ENCODE measurements at regions not wholly inside any gene's neighbourhood (a gene's known extent, or its start where the extent isn't known, plus 50 kb on each side); places are given as distances from the start of the nearest gene placed in this dataset.
"Not testable (repeated sequence)": the region's sequence is repeated elsewhere in the genome, so short reads cannot be mapped to it uniquely, and the experiment has no call there.

DNA sequence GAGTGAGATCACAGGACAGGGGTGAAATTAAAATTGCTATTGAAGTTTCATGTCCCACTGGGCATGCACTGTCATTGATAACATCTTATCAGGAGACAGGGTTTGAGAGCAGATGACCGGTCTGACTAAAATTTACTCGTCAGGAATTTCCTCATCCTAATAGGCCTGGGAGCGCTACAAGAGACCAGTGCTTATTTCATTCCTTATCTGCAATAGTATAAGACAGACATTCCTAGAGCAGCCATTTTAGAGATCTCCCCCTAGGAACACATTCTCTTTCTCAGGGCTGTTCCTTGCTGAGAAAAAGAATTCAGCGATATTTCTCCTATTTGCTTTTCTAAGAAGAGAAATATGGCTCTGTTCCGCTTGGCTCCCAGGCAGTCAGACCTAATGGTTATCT, 181.4 kb upstream of the ETV3 start:
- DNase-seq, result no peak

DNA sequence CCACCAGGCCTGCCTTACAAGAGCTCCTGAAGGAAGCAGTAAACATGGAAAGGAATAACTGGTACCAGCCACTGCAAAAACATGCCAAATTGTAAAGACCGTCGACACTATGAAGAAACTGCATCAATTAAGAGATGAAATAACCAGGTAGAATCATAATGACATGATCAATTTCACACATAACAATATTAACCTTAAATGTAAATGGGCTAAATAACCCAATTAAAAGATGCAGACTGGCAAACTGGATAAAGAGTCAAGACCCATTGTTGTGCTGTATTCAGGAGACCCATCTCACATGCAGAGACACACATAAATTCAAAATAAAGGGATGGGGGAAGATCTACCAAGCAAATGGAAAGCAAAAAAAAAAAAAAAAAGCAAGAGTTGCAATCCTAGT, 179.0 kb upstream of the ETV3 start:
- DNase-seq, result not testable (repeated sequence)

DNA sequence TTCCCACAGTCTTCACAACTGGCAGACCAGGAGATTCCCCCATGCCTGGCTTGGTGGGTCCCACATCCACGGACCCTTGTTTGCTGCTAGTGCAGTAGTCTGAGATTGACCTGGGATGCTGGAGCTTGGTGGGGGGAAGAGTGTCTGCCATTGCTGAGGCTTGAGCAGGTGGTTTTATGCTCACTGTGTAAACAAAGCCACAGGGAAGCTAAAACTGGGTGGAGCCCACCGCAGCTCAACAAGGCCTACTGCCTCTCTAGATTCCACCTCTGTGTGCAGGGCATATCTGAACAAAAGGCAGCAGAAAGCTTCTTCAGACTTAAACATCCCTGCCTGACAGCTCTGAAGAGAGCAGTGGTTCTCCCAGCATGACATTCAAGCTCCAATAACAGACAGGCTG, 177.3 kb upstream of the ETV3 start:
- DNase-seq, result peak in 1 of 2 experiments; percentile 33

DNA sequence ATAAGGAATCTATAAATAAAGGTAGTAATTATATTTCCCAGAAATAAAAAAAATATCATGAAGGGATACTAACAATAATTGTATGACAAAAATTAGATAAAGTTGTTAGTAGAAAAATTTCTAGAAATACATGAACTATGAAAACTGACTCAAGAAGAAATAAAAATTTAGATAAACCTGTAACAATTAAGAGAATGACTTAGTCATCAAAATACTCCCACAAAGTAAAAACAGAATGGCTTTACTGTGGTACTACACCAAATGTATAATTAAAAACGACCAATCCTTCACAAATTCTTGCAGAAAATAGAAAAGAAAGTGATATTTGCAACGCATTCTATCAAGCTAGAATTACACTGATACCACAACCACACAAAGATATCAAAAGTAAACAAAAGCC, 176.2 kb upstream of the ETV3 start:
- DNase-seq, result no peak

DNA sequence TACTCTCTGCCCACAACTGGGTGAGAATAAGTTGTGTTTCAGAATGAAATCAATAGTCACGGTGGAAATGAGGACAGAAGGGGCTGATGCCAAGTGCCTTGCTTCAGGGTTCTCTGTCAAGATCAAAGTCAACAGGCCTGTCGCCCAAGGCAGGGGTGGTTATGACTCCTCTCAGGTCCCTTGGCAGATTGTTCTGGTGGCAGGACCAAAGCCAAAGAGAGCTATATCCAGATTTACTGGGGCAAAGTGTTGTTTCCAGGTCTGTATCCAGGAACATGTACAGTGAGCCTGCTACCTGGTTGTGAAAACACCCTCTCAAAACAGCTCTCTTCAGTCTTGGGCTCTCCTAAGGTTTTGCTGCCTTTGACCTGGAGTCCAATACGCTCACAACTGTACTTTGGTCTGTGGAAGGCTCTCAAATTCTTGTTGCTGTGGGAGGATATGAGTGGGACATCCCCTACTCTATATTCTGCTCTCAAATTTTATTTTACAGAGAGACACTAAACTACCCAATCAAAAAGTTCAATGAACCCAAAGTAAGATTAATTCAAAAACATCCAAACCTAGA, 175.1 kb upstream of the ETV3 start:
- DNase-seq, result no peak

DNA sequence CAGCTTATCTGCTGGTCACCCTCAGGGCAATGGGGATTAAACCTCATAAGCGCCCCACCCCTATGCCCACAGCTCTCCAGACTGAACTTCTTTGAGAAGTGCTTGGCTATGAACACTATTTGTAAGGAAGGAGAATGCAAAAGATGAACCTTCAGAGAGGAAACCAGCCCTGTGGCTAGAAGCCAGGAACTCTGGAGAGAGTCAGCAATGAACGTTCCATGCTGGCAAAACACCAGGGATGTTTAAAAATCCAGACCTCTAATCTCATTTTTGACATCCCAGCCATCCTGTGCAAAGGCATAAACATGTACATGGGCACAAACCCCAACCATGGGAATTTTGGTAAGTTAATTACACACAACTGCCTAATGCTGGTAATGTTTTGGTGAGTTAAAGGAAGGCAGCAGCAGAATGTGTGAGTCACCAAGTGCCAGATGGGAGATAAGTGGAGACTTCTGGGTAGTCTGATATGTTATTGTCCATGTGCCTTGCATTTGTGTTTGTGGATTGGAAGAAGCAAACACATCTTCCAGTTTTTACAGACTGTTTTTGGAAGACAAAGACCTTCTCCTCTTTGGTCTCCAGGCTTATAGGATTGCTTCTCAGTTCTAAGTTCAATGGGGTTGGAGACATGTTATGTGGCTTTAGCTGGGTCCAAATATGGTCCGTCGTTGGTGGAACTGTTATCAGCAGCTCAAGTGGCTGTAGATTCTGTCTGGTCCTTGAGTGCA, 174.1 kb upstream of the ETV3 start:
- no peak for DNase-seq

DNA sequence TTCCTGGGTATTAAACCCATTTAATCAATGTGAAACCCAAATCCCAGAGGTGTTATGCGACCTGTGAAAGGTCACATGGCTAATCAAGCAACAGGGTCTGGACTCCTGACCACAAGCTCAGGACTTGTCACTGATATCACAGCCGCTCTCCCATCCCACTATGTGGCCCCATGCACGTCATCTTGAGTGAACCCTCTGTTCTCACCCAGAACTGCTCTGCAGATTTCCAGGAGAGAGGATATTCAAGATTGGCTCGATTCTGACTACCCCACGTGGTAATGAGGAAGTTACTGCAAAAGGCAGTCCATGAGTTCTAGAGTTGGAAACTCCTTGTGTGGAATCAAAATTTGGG, 173.5 kb upstream of the ETV3 start:
- DNase-seq, result no peak

DNA sequence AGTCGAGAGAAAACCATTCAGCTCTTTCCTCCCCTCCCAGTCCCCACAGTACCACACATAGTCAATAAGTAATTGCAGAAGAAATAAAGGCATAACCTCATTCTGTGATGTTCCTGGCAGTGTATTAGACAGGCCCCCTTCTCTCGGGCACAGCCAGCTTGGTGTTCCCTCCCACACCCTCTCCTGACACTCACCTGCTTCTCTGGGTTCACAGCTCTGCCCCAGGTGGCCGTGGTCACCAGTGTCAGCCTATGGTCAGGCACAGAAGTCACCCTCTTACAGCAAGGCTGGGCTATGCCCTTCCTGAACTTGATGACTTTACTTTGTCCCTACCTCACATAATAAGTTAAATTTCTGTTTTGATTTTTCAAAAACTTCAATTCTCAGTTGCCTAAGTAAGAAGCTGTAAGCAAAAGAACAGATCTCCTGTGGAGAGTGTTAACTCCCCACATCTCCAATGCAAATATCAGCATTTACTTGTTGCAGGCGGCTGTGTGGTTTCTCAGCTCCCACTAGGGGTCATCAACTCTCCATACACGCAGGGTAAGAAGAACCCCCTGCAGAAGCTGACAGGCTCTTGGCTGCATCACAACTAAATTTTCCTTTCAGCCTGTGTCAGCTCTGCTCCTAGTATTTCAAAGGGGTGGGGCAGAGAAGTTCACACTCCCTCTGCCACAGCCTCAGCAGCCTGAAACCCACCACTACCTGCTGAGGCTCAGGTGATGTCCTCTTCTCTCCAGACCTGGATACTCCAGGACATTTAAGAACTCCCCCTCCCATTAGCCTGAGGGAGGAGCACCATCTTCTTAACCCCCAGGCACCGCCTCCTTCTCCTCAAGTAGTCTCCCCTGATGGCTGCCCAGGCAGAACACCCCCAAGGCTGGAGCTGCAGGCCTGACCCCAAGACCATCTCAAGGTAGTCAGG, 172.9 kb upstream of the ETV3 start:
- DNase-seq, result peak; percentile 86 to 93

DNA sequence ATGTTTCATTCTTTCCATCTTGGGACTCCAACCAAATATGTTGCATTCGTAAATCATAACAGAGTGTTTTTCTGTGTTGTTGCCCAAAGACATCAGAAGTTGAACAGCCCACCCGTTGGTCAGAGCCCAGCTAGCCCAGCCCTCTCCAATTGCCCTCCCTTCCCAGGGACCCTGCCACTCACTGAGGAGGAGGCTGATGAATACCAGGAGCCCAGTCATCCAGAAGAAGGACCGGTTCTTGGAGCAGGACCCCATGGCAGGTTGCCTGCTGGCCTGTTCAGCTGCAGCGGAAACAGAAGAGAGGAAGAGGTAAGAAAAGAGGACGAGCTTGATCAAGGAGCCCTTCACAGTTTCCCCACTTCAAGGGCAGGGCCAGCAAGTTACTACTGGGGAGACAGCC, 172.2 kb upstream of the ETV3 start:
- DNase-seq, result no peak

DNA sequence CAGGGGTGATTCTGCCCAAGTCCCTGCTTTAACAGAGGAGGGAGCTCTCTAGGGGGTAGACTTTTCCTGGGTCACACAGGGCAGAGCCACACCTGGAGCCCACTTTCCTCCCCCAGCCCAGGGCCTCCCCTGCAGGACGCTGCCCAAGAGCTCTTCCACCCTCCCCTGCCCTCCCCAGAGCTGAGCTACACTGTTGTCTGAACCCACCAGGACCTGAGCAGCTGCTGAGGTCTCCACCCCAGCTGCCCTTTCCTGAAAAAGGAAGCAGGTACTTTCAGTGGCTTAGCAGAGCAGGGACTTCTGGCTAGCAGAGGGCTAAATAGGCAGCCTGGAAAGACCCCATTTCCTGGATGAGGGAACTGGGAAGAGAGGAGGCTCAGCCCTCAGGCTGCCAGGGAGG, 169.3 kb upstream of the ETV3 start:
- DNase-seq, result no peak

DNA sequence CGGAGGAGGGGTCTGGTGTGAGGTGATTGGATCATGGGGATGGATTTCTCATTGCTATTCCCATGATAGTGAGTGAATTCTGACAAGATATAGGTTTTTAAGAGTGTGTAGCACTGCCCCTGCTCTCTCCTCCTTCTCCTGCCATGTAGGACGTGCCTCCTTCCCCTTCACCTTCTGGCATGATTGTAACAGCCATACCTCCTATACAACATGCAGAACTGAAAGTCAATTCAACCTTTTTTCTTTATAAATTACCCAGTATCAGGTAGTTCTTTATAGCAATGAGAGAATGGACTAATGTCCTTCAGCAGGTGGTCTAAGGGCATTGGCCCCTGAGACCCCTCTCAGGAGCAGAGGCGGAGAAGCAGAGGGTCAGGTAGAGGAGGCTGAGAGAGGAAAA, 168.7 kb upstream of the ETV3 start:
- no peak for DNase-seq

DNA sequence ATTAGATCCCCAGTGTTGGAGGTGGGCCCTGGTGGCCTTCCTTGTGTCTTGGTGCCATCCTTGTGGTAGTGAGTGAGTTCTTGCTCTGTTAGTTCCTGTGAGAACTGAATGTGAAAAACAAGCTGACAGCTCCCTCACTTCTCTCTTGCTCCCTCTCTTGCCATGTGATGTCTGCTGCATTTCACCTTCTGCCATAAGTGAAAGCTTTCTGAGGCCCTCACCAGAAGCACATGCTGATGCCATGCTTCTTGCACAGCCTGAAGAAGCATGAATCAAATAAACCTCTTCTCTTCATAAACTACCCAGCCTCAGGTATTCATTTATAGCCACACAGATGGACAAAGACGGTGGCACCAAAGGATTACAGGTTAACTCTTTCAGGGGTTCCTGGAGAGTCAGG, 166.1 kb upstream of the ETV3 start:
- DNase-seq, result no peak

DNA sequence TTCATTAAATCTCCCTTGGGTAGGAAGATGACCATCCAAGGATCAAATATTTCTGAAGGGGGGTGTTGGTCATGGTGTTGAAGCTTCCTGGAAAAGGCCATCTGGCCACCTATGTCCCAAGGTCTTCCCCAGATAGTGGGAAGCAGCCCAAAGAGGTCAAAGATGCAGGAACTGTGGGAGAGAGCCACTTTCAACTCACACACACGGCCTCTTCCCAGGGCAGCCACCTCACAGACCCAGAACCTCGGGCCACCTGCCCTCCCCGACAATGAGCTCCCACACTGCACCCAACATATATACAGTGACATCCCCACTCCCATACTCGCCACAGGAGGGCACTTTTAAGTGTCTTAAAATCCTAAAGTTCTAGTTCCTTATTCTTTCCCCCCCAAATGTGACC, 164.5 kb upstream of the ETV3 start:
- DNase-seq, result no peak

DNA sequence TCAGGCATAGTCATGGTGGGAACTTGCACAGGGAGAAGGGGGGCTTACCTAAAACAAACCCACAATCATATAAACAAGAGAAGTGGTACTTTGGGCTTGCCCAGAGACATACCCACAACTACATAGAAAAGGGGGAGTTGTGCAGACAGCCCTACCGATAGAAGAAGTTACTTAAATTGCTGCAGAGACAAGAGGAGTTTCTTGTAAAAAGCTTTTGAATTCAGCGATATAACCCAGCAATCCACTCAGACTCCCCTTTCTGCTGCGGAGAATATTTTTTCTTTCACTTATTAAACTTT, 164.0 kb upstream of the ETV3 start:
- DNase-seq, result no peak

DNA sequence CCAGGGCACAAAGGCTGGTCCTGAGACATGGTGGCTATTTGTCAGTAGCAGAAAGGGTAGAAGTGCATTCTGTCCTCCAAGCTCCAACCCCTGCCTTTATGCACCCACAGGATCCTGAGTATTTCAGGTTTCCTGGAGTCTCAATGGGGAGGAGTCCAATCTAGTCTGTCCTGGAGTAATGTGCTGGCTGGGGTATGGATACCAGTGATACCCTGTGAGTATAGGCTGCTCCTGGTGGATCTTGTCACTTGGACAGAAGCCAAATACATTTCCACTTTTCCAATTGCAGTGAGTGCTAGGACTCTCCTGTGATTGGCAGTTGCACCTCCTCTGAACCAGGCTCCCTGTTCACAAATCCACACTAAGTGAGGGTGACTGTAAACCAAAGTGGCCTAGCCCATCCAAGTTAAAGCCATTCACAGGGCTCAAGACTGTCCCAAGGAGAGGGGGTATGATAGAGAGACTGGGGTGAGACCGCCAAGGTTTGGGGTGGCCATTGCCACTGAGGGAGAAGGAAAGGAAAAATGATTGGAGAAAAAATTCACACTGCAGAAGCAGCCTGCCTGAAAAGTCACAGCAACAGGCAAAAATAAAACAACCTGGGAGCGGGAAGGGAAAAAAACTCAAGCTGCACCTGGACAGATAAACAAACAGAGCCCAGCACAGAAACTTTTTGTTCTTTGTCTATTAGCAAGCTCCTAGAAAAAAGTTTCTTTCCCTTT, 163.4 kb upstream of the ETV3 start:
- no peak for DNase-seq

DNA sequence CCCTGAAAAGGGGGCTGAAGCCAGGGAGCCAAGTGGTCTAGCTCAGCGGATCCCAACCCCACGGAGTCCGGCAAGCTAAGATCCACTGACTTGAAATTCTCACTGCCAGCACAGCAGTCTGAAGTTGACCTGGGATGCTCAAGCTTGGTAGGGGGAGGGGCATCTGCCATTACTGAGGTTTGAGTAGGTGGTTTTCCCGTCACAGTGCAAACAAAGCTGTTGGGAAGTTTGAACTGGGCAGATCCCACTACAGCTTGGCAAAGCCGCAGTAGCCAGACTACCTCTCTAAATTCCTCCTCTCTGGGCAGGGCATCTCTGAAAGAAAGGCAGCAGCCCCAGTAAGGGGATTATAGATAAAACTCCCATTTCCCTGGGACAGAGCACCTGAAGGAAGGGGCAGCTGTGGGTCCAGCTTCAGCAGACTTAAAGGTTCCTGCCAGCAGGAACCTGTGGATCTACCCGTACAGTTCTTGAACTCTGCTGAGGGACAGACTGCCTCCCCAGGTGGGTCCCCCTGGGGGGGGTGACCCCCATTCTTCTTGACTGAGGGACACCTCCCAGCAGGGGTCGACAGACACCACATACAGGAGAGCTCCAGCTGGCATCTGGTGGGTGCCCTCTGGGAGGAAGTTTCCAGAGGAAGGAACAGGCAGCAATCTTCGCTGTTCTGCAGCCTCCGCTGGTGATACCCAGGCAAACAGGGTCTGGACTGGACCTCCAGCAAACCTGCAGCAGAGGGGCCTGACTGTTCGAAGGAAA, 156.4 kb upstream of the ETV3 start:
- not testable (repeated sequence) for DNase-seq

DNA sequence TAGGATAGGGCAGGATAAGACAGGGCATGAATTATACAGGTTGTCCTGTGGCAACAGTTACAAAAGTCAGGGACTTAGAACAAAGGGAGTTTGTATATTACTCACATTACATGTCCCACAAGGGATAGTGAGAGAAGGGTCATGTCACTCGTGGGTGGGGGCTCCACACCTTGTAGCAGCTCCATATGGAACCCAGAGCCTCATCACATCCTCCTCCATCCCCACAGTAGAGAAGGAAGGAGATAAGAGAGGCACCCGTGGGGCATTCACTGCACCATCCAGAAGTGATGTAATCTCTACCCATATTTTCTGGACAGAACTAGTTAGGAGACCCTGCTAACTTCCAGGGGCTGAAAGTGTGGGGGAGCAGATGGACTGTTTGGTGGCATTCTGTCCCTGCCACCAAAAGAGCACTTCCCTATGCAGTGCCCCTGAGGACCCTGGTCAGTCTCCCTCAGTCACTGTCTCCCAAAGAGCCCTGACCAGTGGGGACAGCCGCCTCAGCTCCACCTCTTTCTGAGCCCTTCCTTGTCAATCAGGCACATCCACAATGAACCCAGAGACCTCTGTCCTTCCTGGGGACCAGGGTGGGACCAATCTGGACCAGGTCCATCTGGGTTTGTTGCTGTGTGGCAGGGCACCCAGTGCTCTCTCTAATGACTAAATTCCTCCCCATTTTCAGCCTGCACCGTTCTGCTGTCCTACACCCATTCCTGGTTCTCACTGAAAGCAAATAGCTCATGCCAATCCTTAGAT, 154.8 kb upstream of the ETV3 start:
- no peak for DNase-seq

DNA sequence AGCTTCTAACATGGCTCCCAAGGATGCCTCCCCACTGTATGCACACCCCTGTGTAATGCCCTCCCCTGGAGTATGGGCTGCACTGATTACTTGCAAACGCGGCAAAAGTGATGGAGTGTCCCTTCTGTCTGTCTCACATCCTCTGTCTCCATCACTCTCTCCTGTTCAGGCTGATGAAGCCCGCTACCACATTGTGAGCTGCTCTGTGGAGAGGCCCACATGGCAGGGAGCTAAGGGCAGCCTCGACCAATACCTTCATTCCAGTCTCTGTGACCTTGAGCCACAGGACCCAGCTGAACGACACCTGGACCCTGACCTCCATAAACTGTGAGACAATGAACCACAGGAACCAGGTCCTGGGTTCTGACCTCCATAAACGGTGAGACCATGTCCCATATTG, 154.1 kb upstream of the ETV3 start:
- DNase-seq, result no peak

DNA sequence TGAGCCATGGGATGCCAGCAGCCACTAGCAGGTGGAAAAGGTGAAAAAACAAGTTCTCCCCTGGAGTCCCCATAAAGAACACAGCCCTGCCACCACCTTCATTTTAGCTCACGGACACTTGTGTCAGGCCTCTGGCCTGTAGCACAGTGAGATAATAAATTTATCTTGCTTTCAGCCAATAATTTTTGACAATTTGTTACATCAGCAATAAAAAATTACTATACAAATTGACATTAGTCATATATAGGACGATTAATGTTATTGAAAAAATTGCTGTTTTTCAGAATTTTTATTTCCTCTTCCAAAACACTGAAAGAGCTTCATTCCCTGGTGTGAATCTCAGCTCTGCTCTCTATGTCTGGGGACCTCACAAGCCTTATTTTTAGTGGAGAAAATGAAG, 152.9 kb upstream of the ETV3 start:
- DNase-seq, result no peak

DNA sequence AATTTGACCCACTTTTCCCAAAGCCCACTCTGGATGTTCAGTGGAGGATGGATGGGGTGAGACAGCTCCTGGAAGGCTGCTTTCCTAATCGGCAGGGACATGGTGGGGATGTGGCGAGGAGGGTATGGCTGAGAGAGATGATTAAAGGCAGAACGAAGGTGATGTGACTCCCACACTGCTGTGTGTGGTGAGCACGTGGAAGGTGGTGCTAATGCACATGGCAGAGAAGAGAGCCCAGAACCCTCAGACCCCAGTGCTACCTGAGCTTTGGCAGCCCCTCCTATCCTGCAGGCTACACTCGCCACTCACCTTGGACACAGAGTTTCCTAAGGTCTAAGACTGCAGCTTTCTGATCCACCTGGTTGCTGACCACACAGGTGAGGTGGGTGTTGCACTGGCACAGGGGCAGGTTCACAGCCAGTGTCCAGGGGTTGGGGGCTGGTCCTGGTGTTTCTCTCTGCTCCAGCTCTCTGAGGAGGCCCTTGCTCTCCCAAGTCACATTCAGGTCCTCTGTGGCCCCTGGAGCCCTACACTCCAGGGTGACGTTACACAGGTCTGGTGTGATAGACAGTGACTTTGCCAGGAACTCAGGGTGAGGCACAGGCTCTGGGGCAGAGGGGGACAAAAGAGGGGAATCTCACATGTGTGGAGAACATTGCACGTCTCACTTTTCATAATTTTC, 151.4 kb upstream of the ETV3 start:
- DNase-seq, result no peak

DNA sequence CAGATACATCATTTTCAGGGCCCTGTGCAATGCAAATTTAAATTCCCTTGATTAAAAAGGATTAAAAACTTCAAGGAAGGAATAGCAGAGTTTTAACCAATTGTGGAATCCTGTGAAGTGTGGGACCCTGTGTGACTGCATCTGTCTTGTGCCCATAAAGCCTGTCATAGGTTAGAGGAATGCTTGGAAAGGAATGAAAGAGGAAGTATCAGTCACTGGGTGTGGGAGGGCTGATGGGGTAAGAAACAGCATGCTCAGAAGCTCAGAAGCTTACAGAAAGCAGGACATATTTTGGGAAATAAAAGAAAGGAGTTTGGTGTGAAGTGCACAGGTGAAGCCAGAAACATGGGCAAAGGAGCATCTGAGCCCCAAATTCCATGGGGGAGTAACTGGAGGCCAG, 150.8 kb upstream of the ETV3 start:
- DNase-seq, result no peak

DNA sequence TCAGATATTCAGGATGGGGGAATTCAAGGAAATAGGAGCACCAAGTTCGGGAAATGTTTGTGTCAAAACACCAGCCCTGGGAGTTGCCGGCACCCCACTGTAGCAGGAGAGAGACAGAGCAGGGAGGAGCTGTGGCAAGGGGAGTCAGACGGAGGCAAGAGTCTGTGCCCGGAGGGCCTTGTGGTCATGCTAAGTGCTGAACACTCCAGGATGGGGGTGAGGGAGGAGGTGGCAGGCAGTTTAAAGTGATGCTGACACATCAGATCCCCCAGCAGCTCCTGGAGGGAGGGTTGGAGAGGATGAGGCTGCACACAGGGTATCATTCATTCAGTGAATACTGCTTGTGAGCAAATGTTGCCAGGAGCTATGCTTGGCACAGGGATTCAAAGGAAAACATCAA, 150.3 kb upstream of the ETV3 start:
- DNase-seq, result no peak

Data from NCI-H526 (cell line).